ENCODE measurements at regions not wholly inside any gene's neighbourhood (a gene's known extent, or its start where the extent isn't known, plus 50 kb on each side); places are given as distances from the start of the nearest gene placed in this dataset.

GRCh38 chr21:32082466-32082865 is 196.4 kb downstream of the MIS18A start:
- TF ChIP-seq CTCF (IDR thresholded peaks at IDR 0.05; ENCODE audit: low read depth, low read length) = no peak
- no peak for TF ChIP-seq EZH2phosphoT487 (IDR thresholded peaks at IDR 0.05; ENCODE audit: low read depth)

All from OCI-LY3 (cell line).